Heart right ventricle (tissue), 16 donors: ENCODE measurements at regions not wholly inside any gene's neighbourhood (a gene's known extent, or its start where the extent isn't known, plus 50 kb on each side); places are given as distances from the start of the nearest gene placed in this dataset.

Experiments used
- ATAC-seq, 8 donors: fragments of 200-7000 bp; cut with Tn5 transposase; one replicate each; pipeline ENCODE4 v1.9.1; 2020; ENCODE audit warnings: mild to moderate bottlenecking in 8 of 8, moderate library complexity in 8 of 8, moderate number of reproducible peaks in 1 of 8
- DNase-seq, 2 donors: peaks; one replicate each; pipeline ENCODE4 v3.0.0-alpha.2; 2020
- H3K27ac ChIP-seq, 10 donors: fragments of 200-600 bp; sonication (generic) in 2 of 10; one replicate each; pipeline versions ENCODE4 v1.5.0 to v1.8.0; 2020 to 2022; ENCODE audit warnings: mild to moderate bottlenecking in 3 of 10
- H3K27me3 ChIP-seq, 7 donors: fragments of 200-600 bp; one replicate each; pipeline ENCODE4 v1.8.0; 2021 to 2022; ENCODE audit warnings: mild to moderate bottlenecking in 2 of 7
- H3K36me3 ChIP-seq, 9 donors: fragments of 200-600 bp; sonication (generic) in 1 of 9; one replicate each; pipeline versions ENCODE4 v1.5.0 to v1.8.0; 2020 to 2022; ENCODE audit warnings: mild to moderate bottlenecking in 2 of 9
- H3K4me1 ChIP-seq, 9 donors: fragments of 200-600 bp; sonication (generic) in 1 of 9; one replicate each; pipeline versions ENCODE4 v1.5.0 to v1.8.0; 2020 to 2022; ENCODE audit warnings: mild to moderate bottlenecking in 4 of 9
- H3K4me3 ChIP-seq, 10 donors: fragments of 200-600 bp; sonication (generic) in 2 of 10; one replicate each; pipeline versions ENCODE4 v1.5.0 to v1.8.0; 2020 to 2022; ENCODE audit warnings: mild to moderate bottlenecking in 7 of 10, moderate library complexity in 2 of 10
- H3K9me3 ChIP-seq, 11 donors: fragments of 200-600 bp in 10 of 11; sonication (generic) in 2 of 11; one replicate each; pipeline versions ENCODE4 v1.5.0 to v1.8.0; 2013 to 2022; ENCODE audit warnings: mild to moderate bottlenecking in 2 of 11, control low read depth in 1 of 11, moderate library complexity in 1 of 11
- WGBS, 2 donors: extraction: QIAGEN DNeasy Blood & Tissue Kit; methylation state at CpG; one replicate each; pipeline ENCODE4 v1.1.7; 2013; ENCODE audit warnings: inconsistent platforms in 1 of 2; 5-methylcytosine and 5-hydroxymethylcytosine counted together
- intact Hi-C, 10 donors: fragments of 100-400 bp; cut with DNase I; formaldehyde crosslinking; loops; one replicate each; pipeline versions ENCODE4 v1.11.1 to v1.14.2; 2022
- TF ChIP-seq, protein P1 (sequence below), 9 donors: fragments of 200-600 bp; sonication (generic) in 2 of 9; IDR thresholded peaks; one replicate each; pipeline versions ENCODE4 v1.5.0 to v1.8.0; 2021 to 2022; ENCODE audit warnings: antibody characterized with exemption in 9 of 9, mild to moderate bottlenecking in 5 of 9, moderate library complexity in 1 of 9
- donor health status: Arrhythmogenic right ventricular cardiomyopathy.
- donor health status: ischemic (EF 13 %, LVEDD 7.1; RV severe dilation, severe dysfunction).
- donor health status: healthy with polysubstance abuse.
- donor health status: DM: no; HTN: yes; CAD: no.
- donor health status: DM: no; HTN: no; CAD: no.
- donor health status: ischemic (EF 25% LVEDD 6.9; RV normal size, moderate dysfunction).
- donor health status: ischemic (EF 25% LVEDD 5.7; RV mildly dilated, moderate dysfunction).
- donor health status: healthy.
- donor health status: DM: yes; HTN: yes; CAD: no.
- donor health status: Ischemic cardiomyopathy.
- donor health status: ischemic (EF 35%, LVEDD 5.7; RV mildly dilated, moderate dysfunction).
- donor health status: nonischemic (EF 11% LVEDD 7.7; RV severe dilation, severe dysfunction).
- donor health status: DM: yes; HTN: yes; CAD: no.
- donor health status: PGD.
- donor health status: ischemic (EF 29% LVEDD 5.4; RV normal size, mild dysfunction).
- donor health status: nonischemic (EF 23%, LVEDD 6.1; RV moderate dilation, normal function).

DNA sequence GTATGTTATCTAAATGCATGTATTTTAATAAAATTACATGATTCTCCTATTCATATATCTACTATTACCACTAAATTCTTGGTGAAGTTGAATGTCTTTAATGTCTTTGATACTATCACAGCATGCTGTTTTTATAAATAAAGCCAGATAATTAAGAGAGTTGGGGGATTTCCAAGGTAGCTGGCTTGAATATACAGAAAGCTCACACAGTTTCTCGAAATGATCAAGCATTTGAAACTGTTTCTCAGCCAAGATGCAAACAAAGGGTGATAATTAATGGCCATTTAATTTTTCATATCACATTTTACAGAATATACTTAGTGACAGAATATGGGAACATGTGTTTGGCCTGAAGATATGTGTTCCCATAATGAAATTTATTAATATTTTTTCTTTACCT is 145.6 kb upstream of the CDH12 start:
- no peaks in the 10 kb centered on the region for H3K36me3 ChIP-seq
- no peak overlapping the region for H3K4me3 ChIP-seq
- 56 to 67% methylated on average over 1 of the region's 1 CpG for WGBS, 2 donors
- ATAC-seq (no peak), DNase-seq (no peak)
- no peak overlapping the region for H3K27ac ChIP-seq
- TF ChIP-seq, protein P1, sequence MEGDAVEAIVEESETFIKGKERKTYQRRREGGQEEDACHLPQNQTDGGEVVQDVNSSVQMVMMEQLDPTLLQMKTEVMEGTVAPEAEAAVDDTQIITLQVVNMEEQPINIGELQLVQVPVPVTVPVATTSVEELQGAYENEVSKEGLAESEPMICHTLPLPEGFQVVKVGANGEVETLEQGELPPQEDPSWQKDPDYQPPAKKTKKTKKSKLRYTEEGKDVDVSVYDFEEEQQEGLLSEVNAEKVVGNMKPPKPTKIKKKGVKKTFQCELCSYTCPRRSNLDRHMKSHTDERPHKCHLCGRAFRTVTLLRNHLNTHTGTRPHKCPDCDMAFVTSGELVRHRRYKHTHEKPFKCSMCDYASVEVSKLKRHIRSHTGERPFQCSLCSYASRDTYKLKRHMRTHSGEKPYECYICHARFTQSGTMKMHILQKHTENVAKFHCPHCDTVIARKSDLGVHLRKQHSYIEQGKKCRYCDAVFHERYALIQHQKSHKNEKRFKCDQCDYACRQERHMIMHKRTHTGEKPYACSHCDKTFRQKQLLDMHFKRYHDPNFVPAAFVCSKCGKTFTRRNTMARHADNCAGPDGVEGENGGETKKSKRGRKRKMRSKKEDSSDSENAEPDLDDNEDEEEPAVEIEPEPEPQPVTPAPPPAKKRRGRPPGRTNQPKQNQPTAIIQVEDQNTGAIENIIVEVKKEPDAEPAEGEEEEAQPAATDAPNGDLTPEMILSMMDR (IDR thresholded peaks at IDR 0.05): no peak
- no peaks in the 10 kb centered on the region for H3K27me3 ChIP-seq
- intact Hi-C loops: no loop called here
- peaks cover 0 to 9% (median 0%) of the 10 kb centered on the region in 11 donors for H3K9me3 ChIP-seq
- no peaks in the 10 kb centered on the region for H3K4me1 ChIP-seq

DNA sequence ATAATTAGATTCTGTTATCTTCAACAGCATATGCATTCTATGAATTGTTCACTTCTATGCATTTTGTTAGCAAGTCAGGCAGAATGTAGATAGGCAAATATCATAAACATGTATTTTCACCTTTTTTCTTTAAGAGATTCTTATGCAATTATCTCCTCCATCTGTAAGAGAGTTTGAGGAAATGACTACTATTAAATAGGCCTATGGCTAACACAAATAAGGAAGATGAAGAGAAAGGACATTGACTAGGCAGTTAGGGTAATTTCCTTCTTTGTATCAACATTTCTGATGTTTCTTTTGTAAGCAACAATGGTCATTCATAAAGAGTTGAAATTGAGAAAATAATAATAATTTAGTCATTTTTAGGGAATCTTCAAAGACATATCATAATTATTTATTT is 145.2 kb upstream of the CDH12 start:
- ATAC-seq: no peak
- TF ChIP-seq, protein P1 (IDR thresholded peaks at IDR 0.05): no peak
- H3K4me1 ChIP-seq: no peaks in the 10 kb centered on the region
- intact Hi-C loops: no loop called here
- peaks cover 0 to 9% (median 0%) of the 10 kb centered on the region in 11 donors for H3K9me3 ChIP-seq
- no peaks in the 10 kb centered on the region for H3K27me3 ChIP-seq
- H3K27ac ChIP-seq: no peak overlapping the region
- DNase-seq: no peak
- H3K4me3 ChIP-seq: no peak overlapping the region
- no peaks in the 10 kb centered on the region for H3K36me3 ChIP-seq

DNA sequence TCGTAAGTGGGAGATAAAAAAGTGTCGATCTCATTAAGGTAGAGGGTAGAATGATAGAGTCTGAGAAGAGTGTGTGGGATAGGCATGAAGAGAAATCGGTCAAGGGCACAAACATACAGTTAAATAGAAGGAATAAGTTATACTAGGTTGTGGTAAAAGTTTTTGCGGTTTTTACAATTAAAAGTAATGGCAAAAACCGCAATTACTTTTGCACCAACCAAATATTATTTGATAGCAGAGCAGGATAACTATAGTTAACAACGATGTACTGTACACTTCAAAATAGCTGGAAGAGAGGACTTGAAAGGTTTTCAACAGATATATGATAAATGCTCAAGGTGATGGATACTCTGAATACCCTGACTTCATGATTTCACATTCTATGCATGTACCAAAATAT is 135.8 kb upstream of the CDH12 start:
- DNase-seq: no peak
- Histone ChIP-seq H3K27me3 (no peaks in the 10 kb centered on the region), H3K4me3 (no peak overlapping the region), H3K36me3 (no peaks in the 10 kb centered on the region), H3K9me3 (peaks cover 0 to 23% (median 0%) of the 10 kb centered on the region in 11 donors), H3K27ac (no peak overlapping the region), H3K4me1 (no peaks in the 10 kb centered on the region)
- intact Hi-C loops: no loop called here
- ATAC-seq: no peak
- 79 to 84% methylated on average over 6 of the region's 6 CpGs for WGBS, 2 donors
- TF ChIP-seq, protein P1 (IDR thresholded peaks at IDR 0.05): no peak

DNA sequence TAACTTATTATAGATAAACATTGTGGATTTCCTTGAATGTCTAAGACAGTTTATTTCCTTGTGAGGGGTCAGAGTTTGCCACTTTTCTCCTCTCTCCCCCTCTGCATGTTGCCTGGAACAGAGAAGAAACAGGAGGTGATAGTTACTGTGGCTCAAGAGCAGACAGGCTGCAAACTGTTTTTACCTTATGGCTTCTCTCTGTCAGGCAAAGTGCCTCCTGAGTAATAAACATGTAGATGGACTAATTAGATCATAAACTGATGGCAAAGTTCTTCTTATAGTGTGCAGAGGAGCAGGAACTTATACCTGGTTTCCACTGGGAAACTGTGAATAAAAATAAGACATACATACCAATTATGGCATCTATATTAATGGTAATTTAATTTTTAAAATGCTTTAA is 133.1 kb upstream of the CDH12 start:
- ATAC-seq: no peak
- H3K4me1 ChIP-seq: no peaks in the 10 kb centered on the region
- no peaks in the 10 kb centered on the region for H3K27me3 ChIP-seq
- H3K27ac ChIP-seq: no peak overlapping the region
- H3K36me3 ChIP-seq: no peaks in the 10 kb centered on the region
- no peak overlapping the region for H3K4me3 ChIP-seq
- peaks cover 0 to 11% (median 0%) of the 10 kb centered on the region in 11 donors for H3K9me3 ChIP-seq
- intact Hi-C loops: no loop called here
- DNase-seq: no peak
- TF ChIP-seq, protein P1 (IDR thresholded peaks at IDR 0.05): no peak

DNA sequence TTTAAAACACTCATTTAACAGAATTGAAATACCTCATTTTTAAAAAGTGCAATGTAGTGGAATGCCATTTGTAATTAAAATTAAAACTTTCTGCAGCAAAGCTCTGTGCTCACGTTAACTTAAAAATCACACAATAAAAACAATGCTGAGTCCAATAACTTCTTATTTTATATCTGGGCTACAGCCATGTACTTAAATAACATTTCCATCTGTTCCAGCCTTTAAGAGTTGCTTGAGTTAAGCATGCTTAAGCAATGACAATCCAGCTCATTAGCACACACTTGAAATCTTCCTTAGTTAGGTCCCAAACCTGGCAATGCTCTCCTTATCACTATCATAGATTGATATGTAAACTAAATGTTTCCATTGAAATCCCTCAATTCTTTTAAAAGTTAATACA is 132.3 kb upstream of the CDH12 start:
- intact Hi-C loops: no loop called here
- Histone ChIP-seq H3K36me3 (no peaks in the 10 kb centered on the region), H3K4me1 (no peaks in the 10 kb centered on the region), H3K27ac (no peak overlapping the region), H3K27me3 (no peaks in the 10 kb centered on the region), H3K4me3 (no peak overlapping the region), H3K9me3 (peaks cover 0 to 11% (median 0%) of the 10 kb centered on the region in 11 donors)
- 77 to 83% methylated on average over 1 of the region's 1 CpG for WGBS, 2 donors
- TF ChIP-seq, protein P1 (IDR thresholded peaks at IDR 0.05): no peak
- ATAC-seq (no peak), DNase-seq (no peak)
